WTC11 (cell line): ENCODE measurements at regions not wholly inside any gene's neighbourhood (a gene's known extent, or its start where the extent isn't known, plus 50 kb on each side); places are given as distances from the start of the nearest gene placed in this dataset.
A peak's percentile ranks its signal among the peaks of the same experiment; 100 is the strongest.

Source experiments
- ATAC-seq: fragments of 200-7000 bp; cut with Tn5 transposase; 2 replicates; pipeline ENCODE4 v1.10.0; 2021; ENCODE audit warnings: mild to moderate bottlenecking, moderate library complexity
- CTCF ChIA-PET: fragments of 300-600 bp; sonication (Branson Sonifier 250); formaldehyde crosslinking; loops from one replicate; lab custom pipeline; 2021; ENCODE audit warnings: antibody characterized with exemption; lab: Charles Lee
- POLR2A ChIA-PET: fragments of 350-600 bp; sonication (Branson Sonifier 250); formaldehyde crosslinking; loops from one replicate; lab custom pipeline; 2021; ENCODE audit warnings: antibody characterized with exemption; lab: Charles Lee
- DNase-seq: peaks from one replicate; pipeline ENCODE4 v3.0.0; 2021; ENCODE audit warnings: low spot score
- H3K27ac Mint-ChIP-seq: 2 replicates; pipeline ENCODE4 v1.8.0; 2021; ENCODE audit warnings: mixed read lengths
- H3K27me3 Mint-ChIP-seq: 2 replicates; pipeline ENCODE4 v1.8.0; 2021; ENCODE audit warnings: low read depth, mild to moderate bottlenecking, moderate library complexity, mixed read lengths
- H3K36me3 Mint-ChIP-seq: 2 replicates; pipeline ENCODE4 v1.8.0; 2021; ENCODE audit warnings: mixed read lengths
- H3K4me1 Mint-ChIP-seq: 2 replicates; pipeline ENCODE4 v1.8.0; 2022; ENCODE audit warnings: mixed read lengths
- H3K4me3 Mint-ChIP-seq: 2 replicates; pipeline ENCODE4 v1.8.0; 2021; ENCODE audit warnings: mild to moderate bottlenecking, moderate library complexity, mixed read lengths
- H3K9me3 Mint-ChIP-seq: 2 replicates; pipeline ENCODE4 v1.8.0; 2021; ENCODE audit warnings: mixed read lengths
- FOXP1 ChIP-seq: sonication (generic); formaldehyde crosslinking; IDR thresholded peaks from 2 replicates; pipeline ENCODE4 v1.8.0; 2022; ENCODE audit warnings: missing genetic modification reagents, mild to moderate bottlenecking, moderate library complexity, borderline replicate concordance
- GRHL2 ChIP-seq: fragments of 250-450 bp; sonication (Bioruptor Pico); IDR thresholded peaks from 2 replicates; pipeline ENCODE4 v1.8.0; 2022; ENCODE audit warnings: mild to moderate bottlenecking, moderate library complexity; ENCODE audit not compliant: insufficient replicate concordance, severe bottlenecking
- JAZF1 ChIP-seq: fragments of 250-450 bp; sonication (Bioruptor Pico); IDR thresholded peaks from 2 replicates; pipeline ENCODE4 v1.9.0; 2021; ENCODE audit warnings: moderate library complexity, mild to moderate bottlenecking, inconsistent platforms
- MYBL2 ChIP-seq: sonication (generic); formaldehyde crosslinking; IDR thresholded peaks from 2 replicates; pipeline ENCODE4 v1.8.1; 2023; ENCODE audit warnings: mild to moderate bottlenecking, moderate library complexity, missing genetic modification reagents
- NFATC4 ChIP-seq: fragments of 250-450 bp; sonication (Bioruptor Pico); IDR thresholded peaks from 2 replicates; pipeline ENCODE4 v1.9.0; 2021; ENCODE audit warnings: mild to moderate bottlenecking
- NFE2L1 ChIP-seq: sonication (generic); formaldehyde crosslinking; IDR thresholded peaks from 2 replicates; pipeline ENCODE4 v1.8.1; 2023; ENCODE audit warnings: missing genetic modification reagents
- RORB ChIP-seq: fragments of 250-450 bp; sonication (Bioruptor Pico); IDR thresholded peaks from 2 replicates; pipeline ENCODE4 v1.9.0; 2021; ENCODE audit warnings: mild to moderate bottlenecking
- SOX15 ChIP-seq: fragments of 250-450 bp; sonication (Bioruptor Pico); IDR thresholded peaks from 2 replicates; pipeline ENCODE4 v1.9.0; 2021; ENCODE audit warnings: mild to moderate bottlenecking
- TEAD4 ChIP-seq: sonication (generic); formaldehyde crosslinking; IDR thresholded peaks from 2 replicates; pipeline ENCODE4 v1.8.0; 2022; ENCODE audit warnings: mild to moderate bottlenecking, missing genetic modification reagents
- ZBTB21 ChIP-seq: sonication (generic); formaldehyde crosslinking; IDR thresholded peaks from 2 replicates; pipeline ENCODE4 v1.8.1; 2023; ENCODE audit warnings: mild to moderate bottlenecking, missing genetic modification reagents, borderline replicate concordance
- ZBTB43 ChIP-seq: sonication (generic); formaldehyde crosslinking; IDR thresholded peaks from 2 replicates; pipeline ENCODE4 v1.8.1; 2023; ENCODE audit warnings: mild to moderate bottlenecking, missing genetic modification reagents
- ZNF219 ChIP-seq: sonication (generic); formaldehyde crosslinking; IDR thresholded peaks from 2 replicates; pipeline ENCODE4 v1.8.0; 2023; ENCODE audit warnings: missing genetic modification reagents, mild to moderate bottlenecking, borderline replicate concordance
- ZNF532 ChIP-seq: fragments of 250-450 bp; sonication (Bioruptor Pico); IDR thresholded peaks from 2 replicates; pipeline ENCODE4 v1.9.0; 2021; ENCODE audit warnings: mild to moderate bottlenecking, borderline replicate concordance
- ZNF671 ChIP-seq: fragments of 250-450 bp; sonication (Bioruptor Pico); IDR thresholded peaks from 2 replicates; pipeline ENCODE4 v1.8.0; 2021; ENCODE audit warnings: mild to moderate bottlenecking
- TF ChIP-seq, protein P1 (sequence below): sonication (generic); formaldehyde crosslinking; IDR thresholded peaks from 2 replicates; pipeline ENCODE4 v1.8.1; 2022; ENCODE audit warnings: mild to moderate bottlenecking, missing genetic modification reagents, moderate library complexity, borderline replicate concordance
- TF ChIP-seq, protein P2 (sequence below): sonication (generic); formaldehyde crosslinking; conservative IDR thresholded peaks from 2 replicates; pipeline ENCODE4 v1.8.1; 2022; ENCODE audit warnings: mild to moderate bottlenecking, missing genetic modification reagents
- TF ChIP-seq, protein P3 (sequence below): sonication (generic); formaldehyde crosslinking; IDR thresholded peaks from 2 replicates; pipeline ENCODE4 v1.8.1; 2022; ENCODE audit warnings: missing genetic modification reagents, borderline replicate concordance

DNA sequence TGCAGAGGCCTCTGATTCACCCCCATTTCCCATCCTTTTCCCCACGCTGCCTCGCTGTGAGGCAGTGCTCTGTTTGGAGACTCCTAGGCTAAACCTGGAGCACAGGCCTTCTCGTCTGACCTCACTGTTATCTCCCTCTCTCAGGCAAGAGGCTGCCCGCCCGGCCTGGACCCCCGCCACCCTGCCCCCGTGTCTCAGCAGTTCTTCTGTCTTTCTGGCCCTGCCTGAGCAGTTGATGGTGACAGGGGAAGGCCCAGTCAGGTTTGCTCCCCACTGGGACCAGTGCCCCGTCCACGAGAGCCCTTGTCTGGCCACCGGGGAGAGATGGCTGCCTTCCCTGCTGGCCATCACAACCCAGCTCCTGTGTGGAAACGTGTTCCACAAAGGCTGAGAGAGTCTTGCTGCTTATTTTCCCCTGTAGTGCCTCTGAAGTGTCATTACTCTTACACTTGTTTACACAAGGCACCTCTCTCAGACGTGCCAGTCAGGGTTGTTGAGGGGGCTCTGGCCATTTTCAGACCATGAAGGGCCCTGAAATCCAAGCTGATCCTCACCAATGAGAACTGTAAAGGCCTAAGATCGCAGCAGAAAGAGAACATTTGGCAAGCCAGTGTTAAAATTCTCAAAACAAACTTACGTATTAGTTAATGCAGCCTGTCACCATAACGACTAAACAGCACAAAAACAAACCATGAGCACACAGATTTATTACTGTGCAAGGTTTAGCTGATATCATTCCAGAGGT lies 210.9 kb downstream of the NDUFA10 start:
- TF ChIP-seq FOXP1 (no peak), ZNF219 (no peak), NFATC4 (no peak), NFE2L1 (CRISPR knock-in tag) (no peak), RORB (CRISPR knock-in tag) (no peak), SOX15 (CRISPR knock-in tag) (no peak), TEAD4 (CRISPR knock-in tag) (no peak), JAZF1 (CRISPR knock-in tag) (no peak), MYBL2 (CRISPR knock-in tag) (no peak), ZNF671 (CRISPR knock-in tag) (no peak), ZBTB21 (CRISPR knock-in tag) (no peak), ZNF532 (CRISPR knock-in tag) (no peak), ZBTB43 (CRISPR knock-in tag) (no peak), GRHL2 (CRISPR knock-in tag) (no peak)
- TF ChIP-seq, protein P1, sequence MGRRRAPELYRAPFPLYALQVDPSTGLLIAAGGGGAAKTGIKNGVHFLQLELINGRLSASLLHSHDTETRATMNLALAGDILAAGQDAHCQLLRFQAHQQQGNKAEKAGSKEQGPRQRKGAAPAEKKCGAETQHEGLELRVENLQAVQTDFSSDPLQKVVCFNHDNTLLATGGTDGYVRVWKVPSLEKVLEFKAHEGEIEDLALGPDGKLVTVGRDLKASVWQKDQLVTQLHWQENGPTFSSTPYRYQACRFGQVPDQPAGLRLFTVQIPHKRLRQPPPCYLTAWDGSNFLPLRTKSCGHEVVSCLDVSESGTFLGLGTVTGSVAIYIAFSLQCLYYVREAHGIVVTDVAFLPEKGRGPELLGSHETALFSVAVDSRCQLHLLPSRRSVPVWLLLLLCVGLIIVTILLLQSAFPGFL (CRISPR knock-in tag): no peak
- TF ChIP-seq, protein P2, sequence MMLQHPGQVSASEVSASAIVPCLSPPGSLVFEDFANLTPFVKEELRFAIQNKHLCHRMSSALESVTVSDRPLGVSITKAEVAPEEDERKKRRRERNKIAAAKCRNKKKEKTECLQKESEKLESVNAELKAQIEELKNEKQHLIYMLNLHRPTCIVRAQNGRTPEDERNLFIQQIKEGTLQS (CRISPR knock-in tag): no peak
- TF ChIP-seq, protein P3, sequence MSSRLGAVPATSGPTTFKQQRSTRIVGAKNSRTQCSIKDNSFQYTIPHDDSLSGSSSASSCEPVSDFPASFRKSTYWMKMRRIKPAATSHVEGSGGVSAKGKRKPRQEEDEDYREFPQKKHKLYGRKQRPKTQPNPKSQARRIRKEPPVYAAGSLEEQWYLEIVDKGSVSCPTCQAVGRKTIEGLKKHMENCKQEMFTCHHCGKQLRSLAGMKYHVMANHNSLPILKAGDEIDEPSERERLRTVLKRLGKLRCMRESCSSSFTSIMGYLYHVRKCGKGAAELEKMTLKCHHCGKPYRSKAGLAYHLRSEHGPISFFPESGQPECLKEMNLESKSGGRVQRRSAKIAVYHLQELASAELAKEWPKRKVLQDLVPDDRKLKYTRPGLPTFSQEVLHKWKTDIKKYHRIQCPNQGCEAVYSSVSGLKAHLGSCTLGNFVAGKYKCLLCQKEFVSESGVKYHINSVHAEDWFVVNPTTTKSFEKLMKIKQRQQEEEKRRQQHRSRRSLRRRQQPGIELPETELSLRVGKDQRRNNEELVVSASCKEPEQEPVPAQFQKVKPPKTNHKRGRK (CRISPR knock-in tag): no peak
- POLR2A ChIA-PET: no interaction called here
- H3K9me3 Mint-ChIP-seq: no peaks in the 10 kb centered on the region
- H3K36me3 Mint-ChIP-seq: no peaks in the 10 kb centered on the region
- no peak overlapping the region for H3K4me3 Mint-ChIP-seq
- H3K27ac Mint-ChIP-seq: no peak overlapping the region
- DNase-seq (peak; percentile 7), ATAC-seq (no peak)
- H3K4me1 Mint-ChIP-seq: no peaks in the 10 kb centered on the region
- no peaks in the 10 kb centered on the region for H3K27me3 Mint-ChIP-seq
- CTCF ChIA-PET: interaction anchor here (1.0 kb wide), 1 partner anchor 10 kb away, joined by 4 read pairs; no protein-coding TSS in a partner anchor
